Stimulated activated CD4-positive, alpha-beta T cell treated with anti-CD3 and anti-CD28 coated beads, TNF-alpha, amount 100 ng/mL, for 48 hours (primary cell): ENCODE measurements at regions not wholly inside any gene's neighbourhood (a gene's known extent, or its start where the extent isn't known, plus 50 kb on each side); places are given as distances from the start of the nearest gene placed in this dataset.
A peak's percentile ranks its signal among the peaks of the same experiment; 100 is the strongest.

Source experiments
- DNase-seq, 3 donors: peaks; one replicate each; pipeline ENCODE4 v3.0.0-alpha.2; 2020; ENCODE audit warnings: low read depth in 3 of 3

- no peak for DNase-seq
Observed at GRCh38 chr4:179768996-179769395, 2326.8 kb upstream of the AGA start.

- DNase-seq = no peak
Observed at GRCh38 chr4:179797738-179798137, 2355.5 kb upstream of the AGA start.

- no peak for DNase-seq
Observed at GRCh38 chr4:179803857-179804256, 2361.6 kb upstream of the AGA start.

- DNase-seq = no peak
Observed at GRCh38 chr4:179804440-179804839, 2362.2 kb upstream of the AGA start.

GRCh38 chr4:179817317-179817716 is 2375.1 kb upstream of the AGA start:
- no peak for DNase-seq

- DNase-seq = no peak
Observed at GRCh38 chr4:179823342-179823741, 2381.1 kb upstream of the AGA start.

- no peak for DNase-seq
Observed at GRCh38 chr4:179831274-179831673, 2389.0 kb upstream of the AGA start.

GRCh38 chr4:179836179-179837075 is 2394.2 kb upstream of the AGA start:
- no peak for DNase-seq

- no peak for DNase-seq
Observed at GRCh38 chr4:179843370-179843769, 2399.8 kb upstream of the TENM3 start.

GRCh38 chr4:179855469-179855868 is 2387.7 kb upstream of the TENM3 start:
- no peak for DNase-seq

- no peak for DNase-seq
Observed at GRCh38 chr4:179858221-179858620, 2385.0 kb upstream of the TENM3 start.

GRCh38 chr4:179867300-179867878 is 2375.8 kb upstream of the TENM3 start:
- peak; percentile 1 to 4 (median 3) for DNase-seq

- no peak for DNase-seq
Observed at GRCh38 chr4:179871726-179872125, 2371.5 kb upstream of the TENM3 start.

GRCh38 chr4:179872755-179873154 is 2370.4 kb upstream of the TENM3 start:
- no peak for DNase-seq

GRCh38 chr4:179880756-179881155 is 2362.4 kb upstream of the TENM3 start:
- DNase-seq = no peak

- DNase-seq = no peak
Observed at GRCh38 chr4:179894066-179894778, 2349.0 kb upstream of the TENM3 start.

- DNase-seq = no peak
Observed at GRCh38 chr4:179919587-179919986, 2323.6 kb upstream of the TENM3 start.

GRCh38 chr4:179927473-179927872 is 2315.7 kb upstream of the TENM3 start:
- no peak for DNase-seq

- DNase-seq = no peak
Observed at GRCh38 chr4:179941911-179942310, 2301.3 kb upstream of the TENM3 start.

GRCh38 chr4:179976777-179977176 is 2266.4 kb upstream of the TENM3 start:
- DNase-seq = no peak

GRCh38 chr4:179977378-179977777 is 2265.8 kb upstream of the TENM3 start:
- no peak for DNase-seq

GRCh38 chr4:179981161-179981560 is 2262.0 kb upstream of the TENM3 start:
- DNase-seq = no peak

GRCh38 chr4:179989975-179990374 is 2253.2 kb upstream of the TENM3 start:
- DNase-seq = no peak
